ENCODE measurements at regions not wholly inside any gene's neighbourhood (a gene's known extent, or its start where the extent isn't known, plus 50 kb on each side); places are given as distances from the start of the nearest gene placed in this dataset.

- DNase-seq = no peak
Measured at GRCh38 chr13:80655778-80656511, 315.0 kb upstream of the SPRY2 start.

- no peak for DNase-seq
Measured at GRCh38 chr13:80654638-80655249, 313.8 kb upstream of the SPRY2 start.

GRCh38 chr13:80649274-80649673, 308.3 kb upstream of the SPRY2 start:
- no peak for DNase-seq

GRCh38 chr13:80642641-80643040, 301.7 kb upstream of the SPRY2 start:
- no peak for DNase-seq

DNA sequence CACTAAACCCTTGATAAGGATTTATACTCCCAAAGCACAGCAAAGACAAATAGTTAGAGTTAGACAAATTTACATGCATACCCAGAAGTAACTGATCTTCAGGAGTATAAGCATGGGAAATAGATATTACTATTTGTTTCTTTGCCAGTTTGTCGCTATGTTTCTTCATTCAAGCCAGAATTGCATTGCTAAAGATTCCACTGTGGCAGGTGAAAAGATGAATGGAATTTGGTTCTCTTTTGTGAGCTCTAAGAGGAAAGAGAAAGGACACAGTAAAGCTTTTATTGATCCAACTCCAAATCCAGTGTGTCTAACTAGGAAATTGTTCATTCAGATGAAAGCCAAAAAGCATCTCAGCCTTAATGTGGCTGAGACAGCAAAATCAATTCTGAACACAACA, 292.3 kb upstream of the SPRY2 start:
- no peak for DNase-seq

- DNase-seq = no peak
Measured at GRCh38 chr13:80630685-80631121, 289.8 kb upstream of the SPRY2 start.

DNA sequence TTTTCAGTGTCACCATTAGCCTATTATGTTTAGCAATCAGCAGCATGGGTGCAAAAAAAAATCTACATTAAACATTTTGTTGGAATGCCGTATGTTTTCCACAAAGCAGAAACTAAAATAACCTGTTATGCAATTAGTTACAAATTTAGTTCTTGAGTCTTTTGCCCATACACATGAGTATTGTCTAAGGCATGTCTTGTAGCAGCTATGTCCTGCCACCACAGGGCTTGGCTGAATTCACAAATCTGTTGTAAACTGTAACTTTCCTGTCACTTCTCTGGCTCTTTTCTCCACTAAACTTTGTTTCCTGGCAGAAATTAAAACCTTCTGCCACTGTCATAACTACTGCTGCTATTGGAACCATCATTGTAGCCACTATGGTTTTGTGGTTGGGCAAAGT, 277.9 kb upstream of the SPRY2 start:
- peak in 2 of 58 donors; percentile 1 to 21 for DNase-seq

GRCh38 chr13:80612804-80613203, 271.9 kb upstream of the SPRY2 start:
- no peak for DNase-seq

GRCh38 chr13:80611310-80611709, 270.4 kb upstream of the SPRY2 start:
- no peak for DNase-seq

DNA sequence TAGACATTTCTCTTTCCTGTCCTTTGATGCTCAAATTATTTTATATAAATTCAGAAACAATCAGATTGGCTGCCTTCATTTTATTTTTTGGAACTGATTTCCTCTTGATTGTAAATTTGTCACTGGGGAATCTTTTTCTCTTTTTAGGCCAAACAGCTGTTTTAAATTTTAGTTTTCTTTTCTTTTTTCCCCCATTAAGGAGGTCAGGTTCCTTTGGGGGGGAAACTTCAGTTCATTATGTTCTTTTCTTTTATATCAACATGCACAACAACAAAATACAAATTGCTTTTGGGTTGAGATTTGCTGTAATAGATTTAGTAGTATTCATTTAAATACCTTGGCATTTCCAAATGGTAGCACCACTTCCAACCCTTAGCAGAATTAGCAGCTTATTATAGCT, 264.8 kb upstream of the SPRY2 start:
- DNase-seq = no peak

DNA sequence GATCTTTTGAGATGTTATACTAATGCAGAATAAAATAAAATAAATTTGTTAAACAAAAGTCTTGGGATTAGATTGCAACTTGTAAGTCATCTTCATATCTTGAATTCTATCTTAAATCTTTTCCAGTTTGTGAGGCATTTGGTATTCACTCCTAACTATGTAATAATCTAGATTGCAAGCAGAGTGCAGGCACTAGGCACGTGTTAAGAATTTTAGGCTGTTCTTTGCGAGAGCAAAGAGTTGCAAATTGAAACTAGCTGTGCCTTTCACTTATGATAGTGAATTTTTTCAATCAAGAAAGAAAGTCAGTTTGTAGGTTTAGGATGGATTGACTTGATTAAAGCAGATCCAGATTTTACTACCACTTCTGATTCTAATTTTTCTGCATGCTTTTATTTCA, 264.1 kb upstream of the SPRY2 start:
- no peak for DNase-seq

GRCh38 chr13:80604098-80604497, 263.2 kb upstream of the SPRY2 start:
- no peak for DNase-seq

DNA sequence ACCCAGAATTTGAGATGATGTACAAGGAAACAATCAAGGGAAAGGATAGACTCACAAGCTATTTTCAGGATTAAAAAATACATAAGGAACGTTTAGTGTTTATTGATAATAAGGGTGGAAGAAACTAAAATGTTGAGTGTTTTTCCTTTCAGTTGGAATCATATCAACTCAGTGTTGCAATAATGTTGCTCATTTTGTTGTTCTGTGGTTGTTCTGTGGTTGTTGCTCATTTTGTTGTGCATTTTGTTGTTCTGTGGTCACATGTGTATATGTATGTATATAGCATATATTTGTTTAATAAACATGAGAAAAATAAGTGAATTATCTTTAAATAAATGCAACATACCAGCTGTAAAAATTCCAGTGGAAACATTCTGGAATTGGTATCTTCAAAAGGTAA, 262.4 kb upstream of the SPRY2 start:
- DNase-seq = no peak

DNA sequence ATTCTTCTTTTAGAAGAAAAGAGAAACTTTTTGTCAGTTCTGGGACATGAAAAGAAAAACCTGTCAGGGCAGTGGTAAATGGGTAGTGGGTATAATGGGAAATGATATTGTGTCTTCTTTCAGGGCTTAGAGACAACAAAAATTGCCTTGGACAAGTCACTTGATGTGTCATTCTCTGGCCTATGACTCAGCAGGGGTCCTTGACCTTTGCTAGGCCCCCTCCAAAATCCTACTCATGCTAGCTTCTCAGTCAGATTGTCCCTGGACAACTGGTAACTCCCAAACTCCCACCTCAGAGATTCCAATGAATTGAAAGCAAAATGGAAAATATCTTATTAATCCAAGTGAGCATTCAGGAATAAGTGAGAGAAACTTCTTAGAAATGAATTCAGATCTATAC, 258.8 kb upstream of the SPRY2 start:
- no peak for DNase-seq

DNA sequence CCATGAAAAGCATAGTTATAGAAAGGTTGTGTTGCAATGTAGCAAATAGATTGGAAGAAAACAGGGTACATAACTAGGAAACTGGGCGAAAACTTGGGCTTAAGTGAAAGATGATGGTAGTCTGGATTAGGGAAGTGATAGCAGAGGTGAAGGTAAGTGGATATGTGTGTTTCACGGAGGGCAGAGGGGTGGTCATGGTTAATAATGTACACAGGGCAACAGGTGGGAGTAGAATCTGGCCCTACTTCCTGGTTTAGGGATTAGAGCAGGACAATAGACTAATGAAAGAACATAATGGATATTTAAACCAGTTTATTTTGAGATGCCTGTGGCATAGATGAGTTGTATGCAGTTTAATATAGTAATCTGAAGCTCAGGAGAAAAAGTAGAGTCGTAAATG, 257.3 kb upstream of the SPRY2 start:
- no peak for DNase-seq

GRCh38 chr13:80591976-80592740, 251.2 kb upstream of the SPRY2 start:
- no peak for DNase-seq

GRCh38 chr13:80590551-80590950, 249.6 kb upstream of the SPRY2 start:
- DNase-seq = no peak

DNA sequence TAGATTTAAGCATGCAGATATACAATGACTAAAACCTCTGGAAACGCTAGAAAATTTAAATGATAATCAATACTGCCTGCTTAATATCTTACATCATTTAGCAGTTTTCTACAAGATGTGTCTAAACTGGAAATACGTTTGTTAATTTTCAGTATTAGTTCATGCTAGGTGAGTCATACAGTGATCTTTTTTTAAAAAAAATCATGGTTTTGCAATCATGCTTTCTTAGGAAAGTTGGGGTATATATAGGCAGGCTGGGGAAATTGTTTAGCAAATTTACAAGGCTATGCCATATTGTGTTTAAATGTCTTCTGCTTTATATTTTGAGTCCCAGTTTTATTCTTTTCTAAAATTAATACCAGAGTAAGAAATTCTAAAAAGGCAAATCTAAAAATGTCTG, 245.4 kb upstream of the SPRY2 start:
- DNase-seq = no peak

GRCh38 chr13:80585531-80585930, 244.6 kb upstream of the SPRY2 start:
- no peak for DNase-seq

DNA sequence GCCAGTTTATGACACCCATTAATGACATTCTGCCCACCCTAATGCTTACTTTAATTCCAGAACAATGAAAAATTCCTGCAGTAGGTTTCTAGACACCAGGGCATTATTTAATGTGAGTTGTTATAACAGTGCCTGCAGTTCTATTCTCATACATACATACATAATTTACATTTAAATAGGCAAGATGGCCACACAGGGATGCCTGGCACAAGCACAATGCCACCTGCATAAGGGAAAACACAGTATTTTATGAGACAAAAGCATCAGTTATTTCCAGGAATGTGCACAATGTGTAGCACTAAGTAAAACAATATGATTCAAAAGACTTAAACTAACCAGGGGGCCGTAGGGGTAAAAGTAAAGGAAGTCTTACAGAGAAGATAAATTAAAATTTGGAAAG, 243.9 kb upstream of the SPRY2 start:
- no peak for DNase-seq

GRCh38 chr13:80584306-80584705, 243.4 kb upstream of the SPRY2 start:
- DNase-seq = no peak

DNA sequence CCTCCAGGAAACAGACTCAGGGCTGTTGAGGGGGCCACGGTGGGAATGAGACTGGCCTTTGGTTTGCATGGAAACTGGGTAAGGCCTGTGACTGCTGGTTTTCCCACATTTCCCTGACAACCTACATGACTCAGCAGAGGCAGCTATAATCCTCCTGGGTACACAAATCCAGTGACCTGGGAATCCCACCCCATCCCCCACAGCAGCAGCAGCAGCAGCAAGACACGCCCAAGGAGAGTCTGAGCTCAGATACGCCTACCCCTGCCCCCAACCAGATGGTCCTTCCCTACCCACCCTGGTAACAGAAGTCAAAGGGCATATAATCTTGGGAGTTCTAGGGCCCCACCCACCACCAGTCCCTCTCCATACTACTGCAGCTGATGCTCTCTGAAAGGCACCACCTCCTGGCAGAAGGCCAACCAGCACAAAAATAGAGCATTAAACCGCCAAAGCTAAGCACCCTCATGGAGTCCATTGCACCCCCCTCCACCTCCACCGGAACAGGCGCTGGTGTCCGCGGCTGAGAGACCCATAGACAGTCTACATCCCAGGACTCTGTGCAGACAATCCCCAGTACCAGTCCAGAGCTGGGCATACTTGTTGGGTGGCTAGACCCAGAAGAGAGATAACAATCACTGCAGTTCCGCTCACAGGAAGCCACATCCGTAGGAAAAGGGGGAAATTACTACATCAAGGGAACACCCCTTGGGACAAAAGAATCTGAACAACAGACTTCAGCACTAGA, 237.2 kb upstream of the SPRY2 start:
- DNase-seq = no peak

Data from anterior cingulate cortex (tissue), 58 donors.